SK-N-SH treated with all-trans-retinoic acid at 6 μM for 48 hours (cell line): ENCODE measurements at regions not wholly inside any gene's neighbourhood (a gene's known extent, or its start where the extent isn't known, plus 50 kb on each side); places are given as distances from the start of the nearest gene placed in this dataset.
"Not testable (repeated sequence)": the region's sequence is repeated elsewhere in the genome, so short reads cannot be mapped to it uniquely, and the experiment has no call there.

Experiments
- ATAC-seq: fragments of 200-7000 bp; cut with Tn5 transposase; 3 replicates; pipeline ENCODE4 v1.9.1; 2020; ENCODE audit warnings: mild to moderate bottlenecking, moderate library complexity
- CSDC2 ChIP-seq: fragments of 250-450 bp; sonication (Bioruptor Pico); IDR thresholded peaks from 2 replicates; pipeline ENCODE4 v1.5.0; 2020; ENCODE audit warnings: mild to moderate bottlenecking, moderate library complexity
- ESRRG ChIP-seq: fragments of 250-450 bp; sonication (Bioruptor Pico); IDR thresholded peaks from 2 replicates; pipeline ENCODE4 v1.6.1; 2021; ENCODE audit warnings: mild to moderate bottlenecking
- GLIS3 ChIP-seq: fragments of 250-450 bp; sonication (Bioruptor Pico); IDR thresholded peaks from 2 replicates; pipeline ENCODE4 v1.5.0; 2020; ENCODE audit warnings: mild to moderate bottlenecking, moderate library complexity
- ISL1 ChIP-seq: fragments of 250-450 bp; sonication (Bioruptor Pico); IDR thresholded peaks from 2 replicates; pipeline ENCODE4 v2.1.2; 2022; ENCODE audit warnings: mild to moderate bottlenecking, moderate library complexity
- PPARA ChIP-seq: fragments of 250-450 bp; sonication (Bioruptor Pico); IDR thresholded peaks from 2 replicates; pipeline ENCODE4 v1.5.0; 2020; ENCODE audit warnings: mild to moderate bottlenecking, borderline replicate concordance
- SNAI2 ChIP-seq: fragments of 250-450 bp; sonication (Bioruptor Pico); IDR thresholded peaks from 2 replicates; pipeline ENCODE4 v1.5.0; 2020; ENCODE audit warnings: mild to moderate bottlenecking, moderate library complexity
- TCF4 ChIP-seq: fragments of 250-450 bp; sonication (Bioruptor Pico); IDR thresholded peaks from 2 replicates; pipeline ENCODE4 v1.8.0; 2021; ENCODE audit warnings: mild to moderate bottlenecking, moderate library complexity, borderline replicate concordance
- TOX ChIP-seq: fragments of 250-450 bp; sonication (Bioruptor Pico); IDR thresholded peaks from 2 replicates; pipeline ENCODE4 v1.8.0; 2021; ENCODE audit warnings: mild to moderate bottlenecking, moderate library complexity, borderline replicate concordance
- ZC3H10 ChIP-seq: fragments of 250-450 bp; sonication (Bioruptor Pico); IDR thresholded peaks from 2 replicates; pipeline ENCODE4 v1.5.1; 2021; ENCODE audit warnings: mild to moderate bottlenecking, moderate library complexity
- ZFP3 ChIP-seq: fragments of 250-450 bp; sonication (Bioruptor Pico); IDR thresholded peaks from 2 replicates; pipeline ENCODE4 v1.5.0; 2020; ENCODE audit warnings: mild to moderate bottlenecking, moderate library complexity
- ZNF565 ChIP-seq: fragments of 450-650 bp; formaldehyde crosslinking; conservative IDR thresholded peaks from 2 replicates; pipeline ENCODE4 v1.5.0; 2020; ENCODE audit warnings: low read depth, mild to moderate bottlenecking, moderate library complexity
- ZNF70 ChIP-seq: fragments of 450-650 bp; formaldehyde crosslinking; IDR thresholded peaks from 2 replicates; pipeline ENCODE4 v1.5.0; 2020; ENCODE audit warnings: mild to moderate bottlenecking, moderate library complexity
- TF ChIP-seq, protein P1 (sequence below): fragments of 250-450 bp; sonication (Bioruptor Pico); IDR thresholded peaks from 2 replicates; pipeline ENCODE4 v1.8.0; 2020; ENCODE audit warnings: mild to moderate bottlenecking, moderate library complexity, borderline replicate concordance
- TF ChIP-seq, protein P2 (sequence below): fragments of 250-450 bp; sonication (Bioruptor Pico); IDR thresholded peaks from 2 replicates; pipeline ENCODE4 v1.5.0; 2020; ENCODE audit warnings: mild to moderate bottlenecking, moderate library complexity
- TF ChIP-seq, protein P3 (sequence below): fragments of 250-450 bp; sonication (Bioruptor Pico); IDR thresholded peaks from 2 replicates; pipeline ENCODE4 v1.5.1; 2021; ENCODE audit warnings: mild to moderate bottlenecking, moderate library complexity

DNA sequence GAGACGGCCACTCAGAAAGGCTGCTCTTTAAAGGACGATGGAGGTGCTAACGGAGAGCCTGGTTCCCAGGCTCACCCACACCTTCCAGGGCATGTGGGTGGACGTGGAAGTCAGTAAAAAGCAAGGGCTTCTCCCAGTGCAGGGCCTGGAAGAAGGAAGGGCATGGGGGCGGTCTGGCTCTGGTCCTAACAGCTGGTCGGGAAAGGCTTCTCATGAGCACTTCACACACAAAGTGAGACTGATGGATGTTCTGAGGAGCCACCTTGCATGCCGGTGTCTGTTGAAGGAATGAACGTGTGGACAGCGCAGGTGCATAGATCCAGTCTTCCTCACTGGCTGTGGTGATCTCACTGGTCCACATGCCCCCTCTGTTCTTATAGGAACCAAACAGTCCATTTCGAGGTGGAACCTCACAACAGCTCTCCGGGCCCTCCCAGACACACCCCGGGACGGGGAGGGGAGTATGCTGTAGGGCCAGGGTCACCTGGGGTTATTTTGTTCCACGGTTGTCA is 90.6 kb upstream of the UXS1 start:
- no peak for ATAC-seq
- TF ChIP-seq ESRRG (no peak), ZNF70 (CRISPR knock-in tag) (no peak), TCF4 (CRISPR knock-in tag) (no peak), TOX (CRISPR knock-in tag) (no peak), CSDC2 (CRISPR knock-in tag) (no peak), PPARA (no peak), ISL1 (CRISPR knock-in tag) (no peak), ZC3H10 (CRISPR knock-in tag) (no peak)
- TF ChIP-seq, protein P1, sequence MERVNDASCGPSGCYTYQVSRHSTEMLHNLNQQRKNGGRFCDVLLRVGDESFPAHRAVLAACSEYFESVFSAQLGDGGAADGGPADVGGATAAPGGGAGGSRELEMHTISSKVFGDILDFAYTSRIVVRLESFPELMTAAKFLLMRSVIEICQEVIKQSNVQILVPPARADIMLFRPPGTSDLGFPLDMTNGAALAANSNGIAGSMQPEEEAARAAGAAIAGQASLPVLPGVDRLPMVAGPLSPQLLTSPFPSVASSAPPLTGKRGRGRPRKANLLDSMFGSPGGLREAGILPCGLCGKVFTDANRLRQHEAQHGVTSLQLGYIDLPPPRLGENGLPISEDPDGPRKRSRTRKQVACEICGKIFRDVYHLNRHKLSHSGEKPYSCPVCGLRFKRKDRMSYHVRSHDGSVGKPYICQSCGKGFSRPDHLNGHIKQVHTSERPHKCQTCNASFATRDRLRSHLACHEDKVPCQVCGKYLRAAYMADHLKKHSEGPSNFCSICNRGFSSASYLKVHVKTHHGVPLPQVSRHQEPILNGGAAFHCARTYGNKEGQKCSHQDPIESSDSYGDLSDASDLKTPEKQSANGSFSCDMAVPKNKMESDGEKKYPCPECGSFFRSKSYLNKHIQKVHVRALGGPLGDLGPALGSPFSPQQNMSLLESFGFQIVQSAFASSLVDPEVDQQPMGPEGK (CRISPR knock-in tag) = no peak

DNA sequence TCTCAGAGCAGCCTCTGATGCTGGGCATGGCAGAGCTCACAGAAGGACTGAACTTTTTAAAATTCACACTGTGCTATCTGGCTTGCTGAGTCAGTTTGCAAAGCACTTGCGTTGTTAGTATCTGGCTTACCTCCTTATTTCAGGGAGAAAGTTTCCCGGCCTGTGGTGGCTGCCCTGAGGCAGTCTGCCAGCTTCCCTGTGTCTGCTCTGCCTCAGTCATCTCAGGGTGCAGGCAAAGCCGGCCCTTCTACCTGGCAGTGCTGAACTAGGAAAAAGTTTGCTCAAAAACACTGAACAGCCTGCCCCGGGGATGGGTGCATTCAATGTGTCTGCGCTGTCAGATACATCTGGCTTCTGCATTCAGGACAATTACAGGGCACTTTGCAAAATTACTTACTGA is 90.2 kb upstream of the UXS1 start:
- no peak for ATAC-seq
- TF ChIP-seq ESRRG (no peak), SNAI2 (CRISPR knock-in tag) (no peak), CSDC2 (CRISPR knock-in tag) (no peak)
- TF ChIP-seq, protein P2, sequence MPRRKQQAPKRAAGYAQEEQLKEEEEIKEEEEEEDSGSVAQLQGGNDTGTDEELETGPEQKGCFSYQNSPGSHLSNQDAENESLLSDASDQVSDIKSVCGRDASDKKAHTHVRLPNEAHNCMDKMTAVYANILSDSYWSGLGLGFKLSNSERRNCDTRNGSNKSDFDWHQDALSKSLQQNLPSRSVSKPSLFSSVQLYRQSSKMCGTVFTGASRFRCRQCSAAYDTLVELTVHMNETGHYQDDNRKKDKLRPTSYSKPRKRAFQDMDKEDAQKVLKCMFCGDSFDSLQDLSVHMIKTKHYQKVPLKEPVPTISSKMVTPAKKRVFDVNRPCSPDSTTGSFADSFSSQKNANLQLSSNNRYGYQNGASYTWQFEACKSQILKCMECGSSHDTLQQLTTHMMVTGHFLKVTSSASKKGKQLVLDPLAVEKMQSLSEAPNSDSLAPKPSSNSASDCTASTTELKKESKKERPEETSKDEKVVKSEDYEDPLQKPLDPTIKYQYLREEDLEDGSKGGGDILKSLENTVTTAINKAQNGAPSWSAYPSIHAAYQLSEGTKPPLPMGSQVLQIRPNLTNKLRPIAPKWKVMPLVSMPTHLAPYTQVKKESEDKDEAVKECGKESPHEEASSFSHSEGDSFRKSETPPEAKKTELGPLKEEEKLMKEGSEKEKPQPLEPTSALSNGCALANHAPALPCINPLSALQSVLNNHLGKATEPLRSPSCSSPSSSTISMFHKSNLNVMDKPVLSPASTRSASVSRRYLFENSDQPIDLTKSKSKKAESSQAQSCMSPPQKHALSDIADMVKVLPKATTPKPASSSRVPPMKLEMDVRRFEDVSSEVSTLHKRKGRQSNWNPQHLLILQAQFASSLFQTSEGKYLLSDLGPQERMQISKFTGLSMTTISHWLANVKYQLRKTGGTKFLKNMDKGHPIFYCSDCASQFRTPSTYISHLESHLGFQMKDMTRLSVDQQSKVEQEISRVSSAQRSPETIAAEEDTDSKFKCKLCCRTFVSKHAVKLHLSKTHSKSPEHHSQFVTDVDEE = no peak
- TF ChIP-seq, all 23 proteins: peak for 0

DNA sequence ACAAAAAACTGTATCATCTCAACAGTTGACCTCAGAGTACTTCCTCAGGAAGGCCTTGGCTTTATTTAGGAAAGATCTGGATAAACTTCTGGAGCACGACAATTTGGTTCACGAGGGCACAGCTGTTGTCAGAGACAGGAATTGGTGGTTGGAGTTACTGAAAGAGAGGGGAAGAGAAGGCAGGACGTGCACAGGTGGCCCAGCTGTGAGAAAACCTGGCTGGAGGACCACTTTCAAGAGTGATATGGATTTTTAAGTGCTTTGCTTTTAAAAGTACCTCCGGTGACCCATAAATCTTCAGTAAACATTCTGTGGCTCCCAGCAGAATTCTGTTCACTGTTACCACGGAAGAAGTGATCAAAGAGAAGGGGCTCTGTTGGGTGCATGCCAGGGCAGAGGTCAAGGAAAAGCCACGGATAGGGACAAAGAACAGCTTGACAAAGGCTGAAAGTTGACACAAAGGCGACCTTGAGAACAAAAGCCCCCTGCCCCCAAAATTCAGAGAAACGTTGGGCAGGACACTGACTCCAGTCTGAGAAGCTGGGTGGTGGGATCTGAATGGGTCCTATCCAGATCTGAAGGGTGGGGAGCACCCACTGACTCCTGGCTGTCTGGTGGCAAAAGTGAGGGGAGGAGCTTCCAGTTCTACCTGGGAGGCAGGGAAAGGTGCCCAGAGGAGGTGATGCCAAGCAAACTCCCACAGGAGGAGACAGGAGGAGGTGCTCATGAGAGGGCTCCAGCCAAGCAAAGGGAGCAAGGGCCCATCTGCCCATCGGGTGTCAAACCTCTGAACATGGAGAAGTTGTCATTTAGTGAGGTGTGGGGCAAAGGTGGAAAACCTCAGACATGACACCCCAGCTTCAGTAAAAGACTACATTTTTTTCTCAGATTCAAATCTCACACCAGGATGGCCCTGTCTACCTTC is 89.4 kb upstream of the UXS1 start:
- not testable (repeated sequence) for ATAC-seq

DNA sequence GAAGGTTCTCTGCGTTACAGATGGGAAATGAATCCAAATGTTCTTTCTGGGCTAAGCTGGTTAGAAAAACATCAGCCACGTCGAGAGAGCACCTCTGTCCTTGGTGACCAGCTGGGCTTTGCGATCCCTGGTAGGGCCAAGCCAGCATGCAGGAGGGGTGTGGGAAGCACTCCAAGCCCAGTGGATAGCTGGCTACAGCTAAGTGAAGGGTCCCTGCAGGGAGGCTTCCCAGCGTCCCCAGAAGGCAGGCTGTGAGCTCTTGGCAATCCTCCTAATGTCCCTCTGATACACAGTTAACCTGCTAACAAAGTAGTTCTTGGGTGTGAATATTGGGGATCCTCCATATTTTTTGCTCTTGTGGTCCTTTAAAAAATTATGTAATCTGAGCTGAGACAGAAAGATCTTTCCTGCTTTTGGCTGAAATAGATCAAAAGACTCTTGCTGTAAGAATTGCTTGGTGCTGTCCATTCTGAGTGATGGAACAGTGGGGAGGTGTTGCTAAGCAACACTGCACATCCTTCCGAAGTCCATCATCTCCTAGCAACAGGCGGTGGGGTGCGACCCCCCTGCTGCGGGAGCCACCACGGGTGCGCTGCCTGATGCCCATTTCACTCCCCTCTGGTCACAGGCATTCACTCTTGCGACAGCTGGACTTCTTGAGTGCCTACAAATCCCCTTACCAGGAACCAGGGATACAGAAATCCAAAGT is 88.5 kb upstream of the UXS1 start:
- TF ChIP-seq GLIS3 (CRISPR knock-in tag) = no peak
- no peak for TF ChIP-seq ZFP3 (CRISPR knock-in tag)
- no peak for TF ChIP-seq CSDC2 (CRISPR knock-in tag)
- TF ChIP-seq ISL1 (CRISPR knock-in tag) = no peak
- TF ChIP-seq, protein P3, sequence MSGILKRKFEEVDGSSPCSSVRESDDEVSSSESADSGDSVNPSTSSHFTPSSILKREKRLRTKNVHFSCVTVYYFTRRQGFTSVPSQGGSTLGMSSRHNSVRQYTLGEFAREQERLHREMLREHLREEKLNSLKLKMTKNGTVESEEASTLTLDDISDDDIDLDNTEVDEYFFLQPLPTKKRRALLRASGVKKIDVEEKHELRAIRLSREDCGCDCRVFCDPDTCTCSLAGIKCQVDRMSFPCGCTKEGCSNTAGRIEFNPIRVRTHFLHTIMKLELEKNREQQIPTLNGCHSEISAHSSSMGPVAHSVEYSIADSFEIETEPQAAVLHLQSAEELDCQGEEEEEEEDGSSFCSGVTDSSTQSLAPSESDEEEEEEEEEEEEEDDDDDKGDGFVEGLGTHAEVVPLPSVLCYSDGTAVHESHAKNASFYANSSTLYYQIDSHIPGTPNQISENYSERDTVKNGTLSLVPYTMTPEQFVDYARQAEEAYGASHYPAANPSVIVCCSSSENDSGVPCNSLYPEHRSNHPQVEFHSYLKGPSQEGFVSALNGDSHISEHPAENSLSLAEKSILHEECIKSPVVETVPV (CRISPR knock-in tag) = no peak
- TF ChIP-seq SNAI2 (CRISPR knock-in tag) = no peak
- TF ChIP-seq, protein P1 (CRISPR knock-in tag) = no peak
- TF ChIP-seq ZNF565 = no peak
- TF ChIP-seq, protein P2 = no peak
- no peak for ATAC-seq

DNA sequence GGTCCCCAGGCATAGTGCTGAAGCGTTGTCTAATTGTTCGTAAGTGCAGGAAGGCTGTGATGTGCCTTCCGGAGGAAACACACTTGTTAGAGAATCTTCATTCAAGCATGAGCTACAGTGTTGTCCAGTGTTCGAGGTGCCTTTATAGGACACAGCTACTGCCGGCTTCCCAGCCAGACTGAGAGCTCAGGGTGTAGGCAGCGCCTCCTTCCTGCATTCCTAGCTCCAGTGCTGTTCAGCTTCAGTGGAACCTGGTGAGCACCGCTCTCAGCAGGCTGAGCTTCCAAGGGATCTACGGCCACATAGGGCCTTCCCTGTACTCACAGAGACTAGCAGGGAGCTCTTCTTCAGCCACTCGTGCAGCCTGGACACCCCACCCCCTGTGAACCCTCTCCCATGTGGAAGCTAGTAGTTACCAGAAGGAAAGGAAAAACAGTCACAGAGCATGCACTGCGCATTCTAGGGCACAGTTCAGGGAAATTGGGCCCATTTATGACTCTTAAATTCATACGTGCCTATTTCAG is 87.9 kb upstream of the UXS1 start:
- not testable (repeated sequence) for ATAC-seq
